ENCODE measurements at regions not wholly inside any gene's neighbourhood (a gene's known extent, or its start where the extent isn't known, plus 50 kb on each side); places are given as distances from the start of the nearest gene placed in this dataset.

GRCh38 chr5:107218457-107219193, 452.1 kb downstream of the EFNA5 start:
- CTCF ChIA-PET = no interaction called here
- no peak for TF ChIP-seq ZNF133 (tag by site-specific recombination; IDR thresholded peaks at IDR 0.05)
- no peak for TF ChIP-seq ZNF37A (tag by site-specific recombination; IDR thresholded peaks at IDR 0.05)
- no peak for TF ChIP-seq ZNF623 (tag by site-specific recombination; IDR thresholded peaks at IDR 0.05)
- no peak for TF ChIP-seq ZNF624 (tag by site-specific recombination; IDR thresholded peaks at IDR 0.05)
- no peak for TF ChIP-seq ZFP41 (tag by site-specific recombination; IDR thresholded peaks at IDR 0.05; ENCODE audit: borderline replicate concordance)
- no peak for TF ChIP-seq ZBTB26 (tag by site-specific recombination; optimal IDR thresholded peaks at IDR 0.05)
- no peak for TF ChIP-seq ZNF174 (tag by site-specific recombination; IDR thresholded peaks at IDR 0.05)
- no peak for TF ChIP-seq ZNF10 (tag by site-specific recombination; IDR thresholded peaks at IDR 0.05)
- no peak for TF ChIP-seq ZNF704 (tag by site-specific recombination; IDR thresholded peaks at IDR 0.05)
- no peak for TF ChIP-seq ZNF521 (tag by site-specific recombination; IDR thresholded peaks at IDR 0.05)
- TF ChIP-seq ZNF391 (tag by site-specific recombination; IDR thresholded peaks at IDR 0.05; ENCODE audit: borderline replicate concordance, low read depth) = no peak
- TF ChIP-seq ZNF558 (tag by site-specific recombination; IDR thresholded peaks at IDR 0.05) = no peak
- no peak for TF ChIP-seq ZNF214 (tag by site-specific recombination; IDR thresholded peaks at IDR 0.05; ENCODE audit: borderline replicate concordance)
- no peak for TF ChIP-seq ZNF76 (tag by site-specific recombination; IDR thresholded peaks at IDR 0.05; ENCODE audit: borderline replicate concordance, low read depth)
- no peak for TF ChIP-seq ZNF792 (tag by site-specific recombination; IDR thresholded peaks at IDR 0.05)
- no peak for TF ChIP-seq ZNF175 (tag by site-specific recombination; IDR thresholded peaks at IDR 0.05)
- no peak for TF ChIP-seq ZNF449 (tag by site-specific recombination; IDR thresholded peaks at IDR 0.05)
- no peak for TF ChIP-seq GLIS1 (tag by site-specific recombination; IDR thresholded peaks at IDR 0.05)
- TF ChIP-seq ZNF223 (tag by site-specific recombination; IDR thresholded peaks at IDR 0.05) = no peak
- no peak for TF ChIP-seq ZNF529 (tag by site-specific recombination; IDR thresholded peaks at IDR 0.05; ENCODE audit: insufficient replicate concordance)
- no peak overlapping the region for H3K27ac ChIP-seq (ENCODE audit: extremely low read depth, low read depth, low read length)
- H3K36me3 ChIP-seq (ENCODE audit: control insufficient read depth in 2 of 2, insufficient read depth in 1 of 2, low read length in 2 of 2) = no peaks in the 10 kb centered on the region
- POLR2A ChIA-PET = no interaction called here
- no peaks in the 10 kb centered on the region for H3K4me1 ChIP-seq (ENCODE audit: control insufficient read depth, insufficient read depth, low read length)
- H3K4me3 ChIP-seq (ENCODE audit: low read depth, low read length) = no peak overlapping the region
- no peaks in the 10 kb centered on the region for H3K9me3 ChIP-seq (ENCODE audit: control insufficient read depth, insufficient read depth, low read depth, low read length)

- H3K9me3 ChIP-seq (ENCODE audit: control insufficient read depth, insufficient read depth, low read depth, low read length) = no peaks in the 10 kb centered on the region
- H3K27ac ChIP-seq (ENCODE audit: extremely low read depth, low read depth, low read length) = no peak overlapping the region
- ChIA-PET CTCF (interaction anchor here (0.5 kb wide), 1 partner anchor 240 kb away, joined by 3 read pairs; no protein-coding TSS in a partner anchor), POLR2A (no interaction called here)
- no peak overlapping the region for H3K4me3 ChIP-seq (ENCODE audit: low read depth, low read length)
- no peaks in the 10 kb centered on the region for H3K36me3 ChIP-seq (ENCODE audit: control insufficient read depth in 2 of 2, insufficient read depth in 1 of 2, low read length in 2 of 2)
- H3K4me1 ChIP-seq (ENCODE audit: control insufficient read depth, insufficient read depth, low read length) = no peaks in the 10 kb centered on the region
- TF ChIP-seq ZNF580 (tag by site-specific recombination; IDR thresholded peaks at IDR 0.05) (no peak), SCRT1 (tag by site-specific recombination; IDR thresholded peaks at IDR 0.05; ENCODE audit: borderline replicate concordance) (no peak), ZNF514 (tag by site-specific recombination; IDR thresholded peaks at IDR 0.05) (no peak), ZNF529 (tag by site-specific recombination; IDR thresholded peaks at IDR 0.05; ENCODE audit: insufficient replicate concordance) (no peak), TSHZ1 (tag by site-specific recombination; IDR thresholded peaks at IDR 0.05; ENCODE audit: borderline replicate concordance) (no peak)
These were observed 453.0 kb downstream of the EFNA5 start for GRCh38 chr5:107217721-107218130.

Measured in HEK293 (cell line).